Neural progenitor cell (in vitro differentiated cells): ENCODE measurements at regions not wholly inside any gene's neighbourhood (a gene's known extent, or its start where the extent isn't known, plus 50 kb on each side); places are given as distances from the start of the nearest gene placed in this dataset.

Source experiments
- EZH2 ChIP-seq: fragments of 200-600 bp; sonication (generic); IDR thresholded peaks from 2 replicates; pipeline ENCODE4 v1.6.1; 2017; ENCODE audit warnings: antibody characterized with exemption, mild to moderate bottlenecking, moderate library complexity
- EZH2phosphoT487 ChIP-seq: fragments of 200-600 bp; sonication (generic); IDR thresholded peaks from 2 replicates; pipeline ENCODE4 v1.6.1; 2017; ENCODE audit warnings: antibody characterized with exemption
- TF ChIP-seq, protein P1 (sequence below): fragments of 200-600 bp; sonication (generic); IDR thresholded peaks from 2 replicates; pipeline ENCODE4 v1.5.1; 2017; ENCODE audit warnings: antibody characterized with exemption, mild to moderate bottlenecking

GRCh38 chr6:147759536-147759935 lies 251.0 kb downstream of the SAMD5 start:
- TF ChIP-seq, protein P1, sequence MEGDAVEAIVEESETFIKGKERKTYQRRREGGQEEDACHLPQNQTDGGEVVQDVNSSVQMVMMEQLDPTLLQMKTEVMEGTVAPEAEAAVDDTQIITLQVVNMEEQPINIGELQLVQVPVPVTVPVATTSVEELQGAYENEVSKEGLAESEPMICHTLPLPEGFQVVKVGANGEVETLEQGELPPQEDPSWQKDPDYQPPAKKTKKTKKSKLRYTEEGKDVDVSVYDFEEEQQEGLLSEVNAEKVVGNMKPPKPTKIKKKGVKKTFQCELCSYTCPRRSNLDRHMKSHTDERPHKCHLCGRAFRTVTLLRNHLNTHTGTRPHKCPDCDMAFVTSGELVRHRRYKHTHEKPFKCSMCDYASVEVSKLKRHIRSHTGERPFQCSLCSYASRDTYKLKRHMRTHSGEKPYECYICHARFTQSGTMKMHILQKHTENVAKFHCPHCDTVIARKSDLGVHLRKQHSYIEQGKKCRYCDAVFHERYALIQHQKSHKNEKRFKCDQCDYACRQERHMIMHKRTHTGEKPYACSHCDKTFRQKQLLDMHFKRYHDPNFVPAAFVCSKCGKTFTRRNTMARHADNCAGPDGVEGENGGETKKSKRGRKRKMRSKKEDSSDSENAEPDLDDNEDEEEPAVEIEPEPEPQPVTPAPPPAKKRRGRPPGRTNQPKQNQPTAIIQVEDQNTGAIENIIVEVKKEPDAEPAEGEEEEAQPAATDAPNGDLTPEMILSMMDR = no peak
- TF ChIP-seq EZH2 = no peak
- TF ChIP-seq EZH2phosphoT487 = no peak
